ENCODE measurements at regions not wholly inside any gene's neighbourhood (a gene's known extent, or its start where the extent isn't known, plus 50 kb on each side); places are given as distances from the start of the nearest gene placed in this dataset.

DNA sequence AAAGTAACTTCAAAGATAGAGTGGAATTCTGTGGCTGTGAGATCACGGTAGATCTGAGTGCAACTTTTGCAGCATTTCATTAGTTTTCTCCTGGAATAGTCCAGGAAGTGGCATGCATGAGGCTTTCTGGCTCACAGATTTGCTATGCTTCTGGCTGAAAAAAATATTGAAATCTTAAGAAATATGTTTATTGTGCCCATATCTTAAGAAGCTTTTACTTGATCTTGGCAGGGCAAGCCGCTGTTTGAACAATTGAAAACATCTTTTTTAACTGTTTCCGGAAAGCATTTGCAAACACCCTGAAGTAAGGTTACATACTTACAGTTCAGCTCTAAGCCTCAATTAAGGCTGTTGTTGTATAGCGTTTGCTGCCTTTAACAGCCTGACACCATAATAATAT lies 135.7 kb upstream of the GDNF start:
- TF ChIP-seq CTCF (conservative IDR thresholded peaks at IDR 0.05; ENCODE audit: low read depth in 2 of 2) (no peak), EZH2 (IDR thresholded peaks at IDR 0.05; ENCODE audit: low read depth, unreplicated experiment) (no peak), POLR2AphosphoS5 (IDR thresholded peaks at IDR 0.05; ENCODE audit: low read depth) (no peak), EZH2phosphoT487 (IDR thresholded peaks at IDR 0.05; ENCODE audit: unreplicated experiment) (no peak)
- TF ChIP-seq, protein P1, sequence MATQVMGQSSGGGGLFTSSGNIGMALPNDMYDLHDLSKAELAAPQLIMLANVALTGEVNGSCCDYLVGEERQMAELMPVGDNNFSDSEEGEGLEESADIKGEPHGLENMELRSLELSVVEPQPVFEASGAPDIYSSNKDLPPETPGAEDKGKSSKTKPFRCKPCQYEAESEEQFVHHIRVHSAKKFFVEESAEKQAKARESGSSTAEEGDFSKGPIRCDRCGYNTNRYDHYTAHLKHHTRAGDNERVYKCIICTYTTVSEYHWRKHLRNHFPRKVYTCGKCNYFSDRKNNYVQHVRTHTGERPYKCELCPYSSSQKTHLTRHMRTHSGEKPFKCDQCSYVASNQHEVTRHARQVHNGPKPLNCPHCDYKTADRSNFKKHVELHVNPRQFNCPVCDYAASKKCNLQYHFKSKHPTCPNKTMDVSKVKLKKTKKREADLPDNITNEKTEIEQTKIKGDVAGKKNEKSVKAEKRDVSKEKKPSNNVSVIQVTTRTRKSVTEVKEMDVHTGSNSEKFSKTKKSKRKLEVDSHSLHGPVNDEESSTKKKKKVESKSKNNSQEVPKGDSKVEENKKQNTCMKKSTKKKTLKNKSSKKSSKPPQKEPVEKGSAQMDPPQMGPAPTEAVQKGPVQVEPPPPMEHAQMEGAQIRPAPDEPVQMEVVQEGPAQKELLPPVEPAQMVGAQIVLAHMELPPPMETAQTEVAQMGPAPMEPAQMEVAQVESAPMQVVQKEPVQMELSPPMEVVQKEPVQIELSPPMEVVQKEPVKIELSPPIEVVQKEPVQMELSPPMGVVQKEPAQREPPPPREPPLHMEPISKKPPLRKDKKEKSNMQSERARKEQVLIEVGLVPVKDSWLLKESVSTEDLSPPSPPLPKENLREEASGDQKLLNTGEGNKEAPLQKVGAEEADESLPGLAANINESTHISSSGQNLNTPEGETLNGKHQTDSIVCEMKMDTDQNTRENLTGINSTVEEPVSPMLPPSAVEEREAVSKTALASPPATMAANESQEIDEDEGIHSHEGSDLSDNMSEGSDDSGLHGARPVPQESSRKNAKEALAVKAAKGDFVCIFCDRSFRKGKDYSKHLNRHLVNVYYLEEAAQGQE (IDR thresholded peaks at IDR 0.05; ENCODE audit: unreplicated experiment): no peak
- TF ChIP-seq, protein P2, sequence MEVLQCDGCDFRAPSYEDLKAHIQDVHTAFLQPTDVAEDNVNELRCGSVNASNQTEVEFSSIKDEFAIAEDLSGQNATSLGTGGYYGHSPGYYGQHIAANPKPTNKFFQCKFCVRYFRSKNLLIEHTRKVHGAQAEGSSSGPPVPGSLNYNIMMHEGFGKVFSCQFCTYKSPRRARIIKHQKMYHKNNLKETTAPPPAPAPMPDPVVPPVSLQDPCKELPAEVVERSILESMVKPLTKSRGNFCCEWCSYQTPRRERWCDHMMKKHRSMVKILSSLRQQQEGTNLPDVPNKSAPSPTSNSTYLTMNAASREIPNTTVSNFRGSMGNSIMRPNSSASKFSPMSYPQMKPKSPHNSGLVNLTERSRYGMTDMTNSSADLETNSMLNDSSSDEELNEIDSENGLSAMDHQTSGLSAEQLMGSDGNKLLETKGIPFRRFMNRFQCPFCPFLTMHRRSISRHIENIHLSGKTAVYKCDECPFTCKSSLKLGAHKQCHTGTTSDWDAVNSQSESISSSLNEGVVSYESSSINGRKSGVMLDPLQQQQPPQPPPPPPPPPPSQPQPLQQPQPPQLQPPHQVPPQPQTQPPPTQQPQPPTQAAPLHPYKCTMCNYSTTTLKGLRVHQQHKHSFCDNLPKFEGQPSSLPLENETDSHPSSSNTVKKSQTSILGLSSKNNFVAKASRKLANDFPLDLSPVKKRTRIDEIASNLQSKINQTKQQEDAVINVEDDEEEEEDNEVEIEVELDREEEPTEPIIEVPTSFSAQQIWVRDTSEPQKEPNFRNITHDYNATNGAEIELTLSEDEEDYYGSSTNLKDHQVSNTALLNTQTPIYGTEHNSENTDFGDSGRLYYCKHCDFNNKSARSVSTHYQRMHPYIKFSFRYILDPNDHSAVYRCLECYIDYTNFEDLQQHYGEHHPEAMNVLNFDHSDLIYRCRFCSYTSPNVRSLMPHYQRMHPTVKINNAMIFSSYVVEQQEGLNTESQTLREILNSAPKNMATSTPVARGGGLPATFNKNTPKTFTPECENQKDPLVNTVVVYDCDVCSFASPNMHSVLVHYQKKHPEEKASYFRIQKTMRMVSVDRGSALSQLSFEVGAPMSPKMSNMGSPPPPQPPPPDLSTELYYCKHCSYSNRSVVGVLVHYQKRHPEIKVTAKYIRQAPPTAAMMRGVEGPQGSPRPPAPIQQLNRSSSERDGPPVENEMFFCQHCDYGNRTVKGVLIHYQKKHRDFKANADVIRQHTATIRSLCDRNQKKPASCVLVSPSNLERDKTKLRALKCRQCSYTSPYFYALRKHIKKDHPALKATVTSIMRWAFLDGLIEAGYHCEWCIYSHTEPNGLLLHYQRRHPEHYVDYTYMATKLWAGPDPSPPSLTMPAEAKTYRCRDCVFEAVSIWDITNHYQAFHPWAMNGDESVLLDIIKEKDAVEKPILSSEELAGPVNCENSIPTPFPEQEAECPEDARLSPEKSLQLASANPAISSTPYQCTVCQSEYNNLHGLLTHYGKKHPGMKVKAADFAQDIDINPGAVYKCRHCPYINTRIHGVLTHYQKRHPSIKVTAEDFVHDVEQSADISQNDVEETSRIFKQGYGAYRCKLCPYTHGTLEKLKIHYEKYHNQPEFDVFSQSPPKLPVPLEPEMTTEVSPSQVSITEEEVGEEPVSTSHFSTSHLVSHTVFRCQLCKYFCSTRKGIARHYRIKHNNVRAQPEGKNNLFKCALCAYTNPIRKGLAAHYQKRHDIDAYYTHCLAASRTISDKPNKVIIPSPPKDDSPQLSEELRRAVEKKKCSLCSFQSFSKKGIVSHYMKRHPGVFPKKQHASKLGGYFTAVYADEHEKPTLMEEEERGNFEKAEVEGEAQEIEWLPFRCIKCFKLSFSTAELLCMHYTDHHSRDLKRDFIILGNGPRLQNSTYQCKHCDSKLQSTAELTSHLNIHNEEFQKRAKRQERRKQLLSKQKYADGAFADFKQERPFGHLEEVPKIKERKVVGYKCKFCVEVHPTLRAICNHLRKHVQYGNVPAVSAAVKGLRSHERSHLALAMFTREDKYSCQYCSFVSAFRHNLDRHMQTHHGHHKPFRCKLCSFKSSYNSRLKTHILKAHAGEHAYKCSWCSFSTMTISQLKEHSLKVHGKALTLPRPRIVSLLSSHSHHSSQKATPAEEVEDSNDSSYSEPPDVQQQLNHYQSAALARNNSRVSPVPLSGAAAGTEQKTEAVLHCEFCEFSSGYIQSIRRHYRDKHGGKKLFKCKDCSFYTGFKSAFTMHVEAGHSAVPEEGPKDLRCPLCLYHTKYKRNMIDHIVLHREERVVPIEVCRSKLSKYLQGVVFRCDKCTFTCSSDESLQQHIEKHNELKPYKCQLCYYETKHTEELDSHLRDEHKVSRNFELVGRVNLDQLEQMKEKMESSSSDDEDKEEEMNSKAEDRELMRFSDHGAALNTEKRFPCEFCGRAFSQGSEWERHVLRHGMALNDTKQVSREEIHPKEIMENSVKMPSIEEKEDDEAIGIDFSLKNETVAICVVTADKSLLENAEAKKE (CRISPR knock-in tag; IDR thresholded peaks at IDR 0.05): no peak
